Small intestine (tissue), 7 donors: ENCODE measurements at regions not wholly inside any gene's neighbourhood (a gene's known extent, or its start where the extent isn't known, plus 50 kb on each side); places are given as distances from the start of the nearest gene placed in this dataset.
A peak's percentile ranks its signal among the peaks of the same experiment; 100 is the strongest.
"Not testable (repeated sequence)": the region's sequence is repeated elsewhere in the genome, so short reads cannot be mapped to it uniquely, and the experiment has no call there.

Source experiments
- DNase-seq, 2 donors: peaks; one replicate each; pipeline versions ENCODE4 v3.0.0 to v3.0.0-alpha.2; 2013
- FAIRE-seq: peaks from 2 replicates; lab custom pipeline; 2012; peaks lifted over from hg19 to GRCh38; lab: Jason Lieb, UNC
- H3K27ac ChIP-seq, 3 donors: one replicate each; pipeline ENCODE4 v1.5.1; 2013; ENCODE audit warnings: low read length in 2 of 3, mild to moderate bottlenecking in 2 of 3, control low read depth in 1 of 3, inconsistent platforms in 1 of 3, low read depth in 1 of 3, moderate library complexity in 1 of 3
- H3K27me3 ChIP-seq, 3 donors: one replicate each; pipeline ENCODE4 v1.6.1; 2013; ENCODE audit warnings: low read length in 3 of 3, inconsistent platforms in 1 of 3; ENCODE audit not compliant: control insufficient read depth in 3 of 3, insufficient read depth in 3 of 3
- H3K36me3 ChIP-seq, 3 donors: one replicate each; pipeline ENCODE4 v1.6.1; 2013; ENCODE audit warnings: low read length in 3 of 3, inconsistent platforms in 1 of 3, low read depth in 1 of 3, mild to moderate bottlenecking in 1 of 3, moderate library complexity in 1 of 3; ENCODE audit not compliant: control insufficient read depth in 3 of 3, insufficient read depth in 2 of 3
- H3K4me1 ChIP-seq, 3 donors: one replicate each; pipeline ENCODE4 v1.6.1; 2013; ENCODE audit warnings: low read length in 2 of 3, inconsistent platforms in 1 of 3, low read depth in 1 of 3, mild to moderate bottlenecking in 1 of 3, moderate library complexity in 1 of 3; ENCODE audit not compliant: control insufficient read depth in 3 of 3, insufficient read depth in 2 of 3
- H3K4me3 ChIP-seq, 3 donors: one replicate each; pipeline ENCODE4 v1.5.1; 2013; ENCODE audit warnings: low read length in 3 of 3, control low read depth in 1 of 3, inconsistent platforms in 1 of 3, low read depth in 1 of 3, mild to moderate bottlenecking in 1 of 3, moderate library complexity in 1 of 3
- H3K9me3 ChIP-seq, 2 donors: one replicate each; pipeline ENCODE4 v1.6.1; 2013; ENCODE audit warnings: low read depth in 1 of 2, low read length in 1 of 2; ENCODE audit not compliant: control insufficient read depth in 2 of 2, insufficient read depth in 1 of 2
- WGBS, 3 donors: extraction: QIAGEN DNeasy Blood & Tissue Kit; methylation state at CpG; one replicate each; pipeline ENCODE4 v1.1.7; 2013; 5-methylcytosine and 5-hydroxymethylcytosine counted together
- donor health status: healthy with polysubstance abuse.
- donor health status: control.
- donor health status: control.
- donor health status: Bipolar disorder and iron deficiency.
- donor health status: healthy.

GRCh38 chr2:87537251-87537671, 210.6 kb upstream of the PLGLB2 start:
- not testable (repeated sequence) for H3K4me1 ChIP-seq, DNase-seq, H3K9me3 ChIP-seq, H3K27me3 ChIP-seq, H3K4me3 ChIP-seq, H3K36me3 ChIP-seq, FAIRE-seq
- 76 to 82% (median 77%) methylated on average over 4 to 8 of the region's 8 CpGs for WGBS, 3 donors
- peak overlapping the region in 1 of 3 donors; percentile 31 for H3K27ac ChIP-seq

GRCh38 chr2:87538268-87538667, 209.6 kb upstream of the PLGLB2 start:
- H3K27ac ChIP-seq, H3K4me1 ChIP-seq, H3K4me3 ChIP-seq, H3K36me3 ChIP-seq, H3K27me3 ChIP-seq, H3K9me3 ChIP-seq, FAIRE-seq, DNase-seq: not testable (repeated sequence)
- WGBS, 3 donors, result 52 to 94% (median 82%) methylated on average over 4 of the region's 12 CpGs

GRCh38 chr2:87539151-87539943, 208.5 kb upstream of the PLGLB2 start:
- DNase-seq, H3K27ac ChIP-seq, H3K4me3 ChIP-seq, H3K9me3 ChIP-seq, H3K27me3 ChIP-seq, H3K36me3 ChIP-seq, H3K4me1 ChIP-seq, FAIRE-seq: not testable (repeated sequence)
- 90 to 97% (median 93%) methylated on average over 9 to 11 of the region's 15 CpGs for WGBS, 3 donors

- H3K4me1 ChIP-seq, DNase-seq, H3K36me3 ChIP-seq, H3K9me3 ChIP-seq, FAIRE-seq, H3K4me3 ChIP-seq, H3K27ac ChIP-seq, H3K27me3 ChIP-seq: not testable (repeated sequence)
- 80 to 100% (median 100%) methylated on average over 1 of the region's 3 CpGs for whole genome bisulfite sequencing, 3 donors
These were observed 207.6 kb upstream of the PLGLB2 start for GRCh38 chr2:87540242-87540641.

GRCh38 chr2:87542599-87543174, 205.2 kb upstream of the PLGLB2 start:
- H3K9me3 ChIP-seq, H3K4me3 ChIP-seq, H3K27me3 ChIP-seq, FAIRE-seq, H3K36me3 ChIP-seq, H3K4me1 ChIP-seq, H3K27ac ChIP-seq: not testable (repeated sequence)
- WGBS, 3 donors, result 14 to 33% (median 31%) methylated on average over 4 to 5 of the region's 8 CpGs
- peak in 1 of 2 donors; percentile 34 for DNase-seq

- DNase-seq, H3K4me1 ChIP-seq, H3K36me3 ChIP-seq, H3K27ac ChIP-seq, H3K9me3 ChIP-seq, H3K27me3 ChIP-seq, FAIRE-seq, H3K4me3 ChIP-seq: not testable (repeated sequence)
- no CpG with 5 or more reads among the region's 1 CpG for WGBS, 3 donors
These were observed 204.1 kb upstream of the PLGLB2 start for GRCh38 chr2:87543797-87544196.

GRCh38 chr2:87547106-87547505, 200.8 kb upstream of the PLGLB2 start:
- WGBS, 3 donors, result 15 to 41% (median 26%) methylated on average over 2 of the region's 2 CpGs
- DNase-seq, result peak; percentile 11 to 13
- not testable (repeated sequence) for H3K27me3 ChIP-seq, FAIRE-seq, H3K36me3 ChIP-seq, H3K9me3 ChIP-seq, H3K4me3 ChIP-seq, H3K4me1 ChIP-seq, H3K27ac ChIP-seq

- H3K9me3 ChIP-seq, H3K4me1 ChIP-seq, H3K27ac ChIP-seq, H3K27me3 ChIP-seq, DNase-seq, H3K36me3 ChIP-seq, H3K4me3 ChIP-seq, FAIRE-seq: not testable (repeated sequence)
These were observed 199.9 kb upstream of the PLGLB2 start for GRCh38 chr2:87547966-87548365.
